ENCODE measurements at regions not wholly inside any gene's neighbourhood (a gene's known extent, or its start where the extent isn't known, plus 50 kb on each side); places are given as distances from the start of the nearest gene placed in this dataset.
"Not testable (repeated sequence)": the region's sequence is repeated elsewhere in the genome, so short reads cannot be mapped to it uniquely, and the experiment has no call there.

- no peak for DNase-seq
These were observed 80.0 kb downstream of the GALR1 start for GRCh38 chr18:77329651-77330050.

GRCh38 chr18:77334876-77335275 lies 85.2 kb downstream of the GALR1 start:
- no peak for DNase-seq

DNA sequence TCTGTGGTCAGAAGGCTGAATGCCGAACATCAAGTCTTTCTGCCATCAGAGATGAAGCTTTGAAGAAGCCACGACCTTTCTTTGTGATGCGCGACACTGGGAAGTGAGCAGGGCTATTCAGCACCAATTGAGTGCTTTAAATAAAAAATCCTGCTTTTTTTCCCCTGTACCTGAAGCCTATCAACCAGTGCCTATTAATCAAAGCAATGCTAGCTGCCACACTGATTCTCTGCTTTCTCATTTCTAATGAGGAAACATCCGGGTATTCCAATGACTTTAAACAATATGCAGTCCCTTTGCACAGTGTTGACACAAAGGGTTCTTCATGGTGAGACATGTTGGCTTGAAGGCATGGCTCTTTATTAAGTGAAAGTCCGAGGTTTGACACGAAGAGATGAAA lies 88.0 kb downstream of the GALR1 start:
- no peak for DNase-seq

DNA sequence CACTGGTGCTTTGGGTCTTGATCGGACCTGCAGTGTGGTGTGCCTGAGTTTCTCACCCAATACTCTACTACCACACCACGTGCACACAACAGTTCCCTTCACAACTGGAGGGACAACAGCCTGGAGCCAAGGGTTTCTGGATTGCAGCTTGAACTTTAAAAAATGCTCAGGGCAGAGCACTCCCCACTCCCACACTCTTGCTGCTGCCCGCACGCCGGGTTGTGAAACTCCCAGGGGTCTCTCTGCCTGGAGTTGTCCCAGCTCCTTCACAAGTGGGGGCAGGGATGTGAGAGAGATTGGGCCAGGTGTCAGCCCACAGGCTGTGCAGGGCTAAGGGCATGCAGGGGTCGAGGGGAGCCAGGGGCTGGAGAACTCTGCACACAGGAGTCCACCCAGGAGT lies 89.4 kb downstream of the GALR1 start:
- DNase-seq, result no peak

- DNase-seq, result no peak
These were observed 90.0 kb downstream of the GALR1 start for GRCh38 chr18:77339623-77340022.

GRCh38 chr18:77340815-77341214 lies 91.2 kb downstream of the GALR1 start:
- no peak for DNase-seq

DNA sequence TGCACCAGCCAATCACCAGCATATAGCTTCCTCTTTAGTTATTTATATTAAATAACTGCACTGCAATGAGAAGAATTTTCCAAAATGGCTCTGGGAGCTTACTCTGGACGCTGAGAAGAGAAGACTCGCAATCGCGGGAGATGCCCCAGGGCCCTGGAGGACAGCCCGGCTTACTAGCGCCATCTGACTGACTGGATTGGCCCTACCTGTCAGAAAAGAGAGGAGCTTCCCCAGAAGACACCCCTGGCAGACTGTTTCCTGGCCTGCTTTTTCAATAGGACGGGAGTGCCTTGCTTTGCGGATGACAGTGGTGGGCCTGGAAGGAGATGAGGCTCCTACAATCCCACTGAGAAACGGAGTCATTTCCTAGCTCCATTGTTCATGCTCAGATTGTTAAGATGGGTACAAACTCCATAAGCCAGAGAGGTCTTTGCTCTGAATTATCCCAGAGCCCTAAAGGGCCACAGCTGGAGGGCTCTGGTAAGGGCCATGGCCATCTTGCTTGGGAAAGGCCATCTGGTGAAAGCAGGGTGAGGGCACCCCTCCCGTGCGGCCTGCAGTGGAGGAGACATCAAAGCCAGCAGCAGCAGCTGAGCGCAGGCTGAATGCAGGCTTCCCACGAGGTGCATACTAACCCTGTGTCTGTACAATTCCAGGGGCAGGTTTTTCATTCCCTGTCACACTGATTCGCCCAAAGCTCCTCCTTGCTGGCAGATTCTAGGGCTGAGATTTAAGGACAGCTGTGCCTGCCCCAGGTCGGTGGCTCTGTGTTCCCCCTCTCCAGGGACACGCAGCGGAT lies 92.1 kb downstream of the GALR1 start:
- no peak for DNase-seq

DNA sequence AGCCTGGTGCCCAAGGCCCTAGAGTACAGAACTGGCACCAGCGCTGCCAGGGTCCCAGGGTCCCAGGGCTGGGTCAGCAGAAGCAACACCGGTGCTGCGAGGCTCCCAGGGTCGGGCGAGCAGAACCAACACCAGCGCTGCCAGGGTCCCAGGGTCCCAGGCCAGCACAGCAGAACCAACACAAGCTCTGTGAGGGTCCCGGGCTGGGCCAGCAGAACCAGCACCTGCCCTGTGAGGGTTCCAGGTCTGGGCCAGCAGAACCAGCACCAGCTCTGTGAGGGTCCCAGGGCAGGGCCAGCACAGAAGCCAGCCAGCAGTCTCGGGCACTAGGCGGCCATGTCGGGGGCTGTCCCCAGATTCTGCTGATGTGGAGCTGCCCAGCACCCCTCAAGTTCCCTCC lies 93.1 kb downstream of the GALR1 start:
- DNase-seq, result no peak

GRCh38 chr18:77343846-77344510 lies 94.3 kb downstream of the GALR1 start:
- DNase-seq, result no peak

GRCh38 chr18:77344786-77345500 lies 95.3 kb downstream of the GALR1 start:
- DNase-seq, result no peak

- no peak for DNase-seq
These were observed 96.7 kb downstream of the GALR1 start for GRCh38 chr18:77346208-77346810.

GRCh38 chr18:77353349-77353748 lies 103.7 kb downstream of the GALR1 start:
- not testable (repeated sequence) for DNase-seq

GRCh38 chr18:77359561-77360314 lies 110.1 kb downstream of the GALR1 start:
- no peak for DNase-seq

- no peak for DNase-seq
These were observed 110.9 kb downstream of the GALR1 start for GRCh38 chr18:77360315-77361190.

- DNase-seq, result no peak
These were observed 111.7 kb downstream of the GALR1 start for GRCh38 chr18:77361382-77361781.

GRCh38 chr18:77365667-77366066 lies 116.0 kb downstream of the GALR1 start:
- DNase-seq, result no peak

DNA sequence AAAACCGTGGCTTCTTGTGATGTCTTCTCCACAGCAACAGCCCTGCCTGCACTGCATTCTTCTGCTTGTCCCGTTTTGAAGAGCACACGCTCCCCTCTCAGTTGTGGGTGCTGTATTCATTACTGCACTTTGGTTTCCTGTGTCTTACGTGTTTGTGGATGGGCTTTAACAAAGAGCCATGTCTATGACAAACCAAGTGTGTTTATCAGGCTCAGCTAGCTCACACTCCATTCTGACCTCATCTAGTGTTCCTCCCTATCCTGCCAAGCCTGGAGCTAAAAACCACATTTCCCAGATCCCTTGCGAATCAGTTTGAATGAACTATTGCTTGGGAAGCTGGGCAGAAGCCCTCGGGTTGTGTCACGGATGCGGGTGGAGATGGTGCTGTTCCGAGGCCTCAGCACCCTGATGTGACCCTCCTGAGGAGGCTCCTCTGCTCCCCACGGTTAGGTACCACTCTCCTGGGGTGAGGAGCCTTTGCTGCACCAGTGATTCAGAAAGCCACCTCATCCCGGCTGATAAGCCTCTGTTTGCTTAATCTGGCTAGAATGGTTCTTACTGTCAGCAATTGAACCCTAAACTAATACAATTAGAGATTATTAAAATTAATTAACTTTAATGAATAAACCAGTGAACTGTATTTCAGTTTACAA lies 116.5 kb downstream of the GALR1 start:
- DNase-seq, result peak in 1 of 2 experiments; percentile 14

- DNase-seq, result peak; percentile 84 to 94
These were observed 117.3 kb downstream of the GALR1 start for GRCh38 chr18:77366720-77367641.

- DNase-seq, result no peak
These were observed 120.0 kb downstream of the GALR1 start for GRCh38 chr18:77369644-77370043.
